ENCODE measurements at regions not wholly inside any gene's neighbourhood (a gene's known extent, or its start where the extent isn't known, plus 50 kb on each side); places are given as distances from the start of the nearest gene placed in this dataset.

DNA sequence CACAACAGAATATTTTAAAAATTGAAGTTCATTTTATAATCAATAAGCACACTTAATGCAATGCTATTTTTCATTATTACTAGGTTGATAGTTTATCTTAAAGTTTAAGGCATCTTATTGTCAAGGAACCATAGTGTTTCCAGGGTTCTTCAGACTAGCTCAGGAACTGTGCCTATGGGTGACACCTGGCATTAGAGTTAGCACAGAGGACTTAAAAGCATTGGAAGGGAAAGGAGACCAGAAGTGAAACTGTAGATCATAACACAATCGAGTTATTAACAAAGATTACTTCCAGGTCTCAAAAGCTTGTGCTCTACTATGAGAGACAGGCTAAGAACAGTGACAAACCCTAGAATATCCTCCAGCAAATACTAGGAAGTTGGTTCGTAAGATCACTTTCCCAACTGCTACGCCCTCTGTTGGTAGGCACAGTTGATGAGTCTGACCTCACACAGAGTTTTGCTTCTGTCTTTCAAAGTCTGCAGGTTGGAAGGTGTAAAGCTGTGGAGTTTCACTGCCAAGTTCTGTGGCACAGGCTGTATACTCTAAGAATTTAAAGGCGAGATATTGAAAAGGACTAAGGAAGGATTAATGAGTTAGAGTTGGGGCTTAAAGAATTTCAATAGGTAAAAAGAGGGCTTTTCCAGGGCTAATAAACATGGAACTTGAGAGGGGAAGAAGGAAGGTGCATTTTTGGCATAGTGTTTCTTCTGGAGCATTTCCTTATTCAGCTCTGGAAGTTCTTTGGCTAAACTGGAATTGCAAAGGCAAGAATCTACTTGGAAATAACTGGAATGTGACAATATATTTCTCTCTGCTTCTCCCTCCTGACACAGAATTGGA lies 531.3 kb upstream of the JAG1 start (continued):
- TF ChIP-seq, protein P1, sequence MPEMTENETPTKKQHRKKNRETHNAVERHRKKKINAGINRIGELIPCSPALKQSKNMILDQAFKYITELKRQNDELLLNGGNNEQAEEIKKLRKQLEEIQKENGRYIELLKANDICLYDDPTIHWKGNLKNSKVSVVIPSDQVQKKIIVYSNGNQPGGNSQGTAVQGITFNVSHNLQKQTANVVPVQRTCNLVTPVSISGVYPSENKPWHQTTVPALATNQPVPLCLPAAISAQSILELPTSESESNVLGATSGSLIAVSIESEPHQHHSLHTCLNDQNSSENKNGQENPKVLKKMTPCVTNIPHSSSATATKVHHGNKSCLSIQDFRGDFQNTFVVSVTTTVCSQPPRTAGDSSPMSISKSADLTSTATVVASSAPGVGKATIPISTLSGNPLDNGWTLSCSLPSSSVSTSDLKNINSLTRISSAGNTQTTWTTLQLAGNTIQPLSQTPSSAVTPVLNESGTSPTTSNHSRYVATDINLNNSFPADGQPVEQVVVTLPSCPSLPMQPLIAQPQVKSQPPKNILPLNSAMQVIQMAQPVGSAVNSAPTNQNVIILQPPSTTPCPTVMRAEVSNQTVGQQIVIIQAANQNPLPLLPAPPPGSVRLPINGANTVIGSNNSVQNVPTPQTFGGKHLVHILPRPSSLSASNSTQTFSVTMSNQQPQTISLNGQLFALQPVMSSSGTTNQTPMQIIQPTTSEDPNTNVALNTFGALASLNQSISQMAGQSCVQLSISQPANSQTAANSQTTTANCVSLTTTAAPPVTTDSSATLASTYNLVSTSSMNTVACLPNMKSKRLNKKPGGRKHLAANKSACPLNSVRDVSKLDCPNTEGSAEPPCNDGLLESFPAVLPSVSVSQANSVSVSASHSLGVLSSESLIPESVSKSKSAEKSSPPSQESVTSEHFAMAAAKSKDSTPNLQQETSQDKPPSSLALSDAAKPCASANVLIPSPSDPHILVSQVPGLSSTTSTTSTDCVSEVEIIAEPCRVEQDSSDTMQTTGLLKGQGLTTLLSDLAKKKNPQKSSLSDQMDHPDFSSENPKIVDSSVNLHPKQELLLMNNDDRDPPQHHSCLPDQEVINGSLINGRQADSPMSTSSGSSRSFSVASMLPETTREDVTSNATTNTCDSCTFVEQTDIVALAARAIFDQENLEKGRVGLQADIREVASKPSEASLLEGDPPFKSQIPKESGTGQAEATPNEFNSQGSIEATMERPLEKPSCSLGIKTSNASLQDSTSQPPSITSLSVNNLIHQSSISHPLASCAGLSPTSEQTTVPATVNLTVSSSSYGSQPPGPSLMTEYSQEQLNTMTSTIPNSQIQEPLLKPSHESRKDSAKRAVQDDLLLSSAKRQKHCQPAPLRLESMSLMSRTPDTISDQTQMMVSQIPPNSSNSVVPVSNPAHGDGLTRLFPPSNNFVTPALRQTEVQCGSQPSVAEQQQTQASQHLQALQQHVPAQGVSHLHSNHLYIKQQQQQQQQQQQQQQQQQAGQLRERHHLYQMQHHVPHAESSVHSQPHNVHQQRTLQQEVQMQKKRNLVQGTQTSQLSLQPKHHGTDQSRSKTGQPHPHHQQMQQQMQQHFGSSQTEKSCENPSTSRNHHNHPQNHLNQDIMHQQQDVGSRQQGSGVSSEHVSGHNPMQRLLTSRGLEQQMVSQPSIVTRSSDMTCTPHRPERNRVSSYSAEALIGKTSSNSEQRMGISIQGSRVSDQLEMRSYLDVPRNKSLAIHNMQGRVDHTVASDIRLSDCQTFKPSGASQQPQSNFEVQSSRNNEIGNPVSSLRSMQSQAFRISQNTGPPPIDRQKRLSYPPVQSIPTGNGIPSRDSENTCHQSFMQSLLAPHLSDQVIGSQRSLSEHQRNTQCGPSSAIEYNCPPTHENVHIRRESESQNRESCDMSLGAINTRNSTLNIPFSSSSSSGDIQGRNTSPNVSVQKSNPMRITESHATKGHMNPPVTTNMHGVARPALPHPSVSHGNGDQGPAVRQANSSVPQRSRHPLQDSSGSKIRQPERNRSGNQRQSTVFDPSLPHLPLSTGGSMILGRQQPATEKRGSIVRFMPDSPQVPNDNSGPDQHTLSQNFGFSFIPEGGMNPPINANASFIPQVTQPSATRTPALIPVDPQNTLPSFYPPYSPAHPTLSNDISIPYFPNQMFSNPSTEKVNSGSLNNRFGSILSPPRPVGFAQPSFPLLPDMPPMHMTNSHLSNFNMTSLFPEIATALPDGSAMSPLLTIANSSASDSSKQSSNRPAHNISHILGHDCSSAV (CRISPR knock-in tag; IDR thresholded peaks at IDR 0.05; ENCODE audit: borderline replicate concordance): no peak
- TF ChIP-seq, protein P2, sequence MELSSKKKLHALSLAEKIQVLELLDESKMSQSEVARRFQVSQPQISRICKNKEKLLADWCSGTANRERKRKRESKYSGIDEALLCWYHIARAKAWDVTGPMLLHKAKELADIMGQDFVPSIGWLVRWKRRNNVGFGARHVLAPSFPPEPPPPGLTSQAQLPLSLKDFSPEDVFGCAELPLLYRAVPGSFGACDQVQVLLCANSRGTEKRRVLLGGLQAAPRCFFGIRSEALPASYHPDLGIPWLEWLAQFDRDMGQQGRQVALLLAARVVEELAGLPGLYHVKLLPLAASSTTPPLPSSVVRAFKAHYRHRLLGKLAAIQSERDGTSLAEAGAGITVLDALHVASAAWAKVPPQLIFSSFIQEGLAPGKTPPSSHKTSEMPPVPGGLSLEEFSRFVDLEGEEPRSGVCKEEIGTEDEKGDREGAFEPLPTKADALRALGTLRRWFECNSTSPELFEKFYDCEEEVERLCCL (CRISPR knock-in tag; IDR thresholded peaks at IDR 0.05; ENCODE audit: borderline replicate concordance): no peak
- TF ChIP-seq, protein P3, sequence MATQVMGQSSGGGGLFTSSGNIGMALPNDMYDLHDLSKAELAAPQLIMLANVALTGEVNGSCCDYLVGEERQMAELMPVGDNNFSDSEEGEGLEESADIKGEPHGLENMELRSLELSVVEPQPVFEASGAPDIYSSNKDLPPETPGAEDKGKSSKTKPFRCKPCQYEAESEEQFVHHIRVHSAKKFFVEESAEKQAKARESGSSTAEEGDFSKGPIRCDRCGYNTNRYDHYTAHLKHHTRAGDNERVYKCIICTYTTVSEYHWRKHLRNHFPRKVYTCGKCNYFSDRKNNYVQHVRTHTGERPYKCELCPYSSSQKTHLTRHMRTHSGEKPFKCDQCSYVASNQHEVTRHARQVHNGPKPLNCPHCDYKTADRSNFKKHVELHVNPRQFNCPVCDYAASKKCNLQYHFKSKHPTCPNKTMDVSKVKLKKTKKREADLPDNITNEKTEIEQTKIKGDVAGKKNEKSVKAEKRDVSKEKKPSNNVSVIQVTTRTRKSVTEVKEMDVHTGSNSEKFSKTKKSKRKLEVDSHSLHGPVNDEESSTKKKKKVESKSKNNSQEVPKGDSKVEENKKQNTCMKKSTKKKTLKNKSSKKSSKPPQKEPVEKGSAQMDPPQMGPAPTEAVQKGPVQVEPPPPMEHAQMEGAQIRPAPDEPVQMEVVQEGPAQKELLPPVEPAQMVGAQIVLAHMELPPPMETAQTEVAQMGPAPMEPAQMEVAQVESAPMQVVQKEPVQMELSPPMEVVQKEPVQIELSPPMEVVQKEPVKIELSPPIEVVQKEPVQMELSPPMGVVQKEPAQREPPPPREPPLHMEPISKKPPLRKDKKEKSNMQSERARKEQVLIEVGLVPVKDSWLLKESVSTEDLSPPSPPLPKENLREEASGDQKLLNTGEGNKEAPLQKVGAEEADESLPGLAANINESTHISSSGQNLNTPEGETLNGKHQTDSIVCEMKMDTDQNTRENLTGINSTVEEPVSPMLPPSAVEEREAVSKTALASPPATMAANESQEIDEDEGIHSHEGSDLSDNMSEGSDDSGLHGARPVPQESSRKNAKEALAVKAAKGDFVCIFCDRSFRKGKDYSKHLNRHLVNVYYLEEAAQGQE (IDR thresholded peaks at IDR 0.05; ENCODE audit: borderline replicate concordance in 1 of 2, low read depth in 1 of 2, low read length in 2 of 2): no peak
- TF ChIP-seq AHR (CRISPR knock-in tag; IDR thresholded peaks at IDR 0.05) (no peak), ZNF350 (CRISPR knock-in tag; IDR thresholded peaks at IDR 0.05; ENCODE audit: borderline replicate concordance, low read depth) (no peak), ISX (CRISPR knock-in tag; conservative IDR thresholded peaks at IDR 0.05) (no peak), POLR2A (IDR thresholded peaks at IDR 0.05; ENCODE audit: insufficient read depth in 1 of 2, low read depth in 2 of 2, low read length in 2 of 2) (no peak), SUZ12 (IDR thresholded peaks at IDR 0.05; ENCODE audit: low read depth, low read length) (no peak), NFRKB (IDR thresholded peaks at IDR 0.05) (no peak), RBM39 (IDR thresholded peaks at IDR 0.05; ENCODE audit: low read depth, low read length, poor library complexity, severe bottlenecking) (no peak), ZNF589 (CRISPR knock-in tag; conservative IDR thresholded peaks at IDR 0.05) (no peak)
- TF ChIP-seq, protein P4, sequence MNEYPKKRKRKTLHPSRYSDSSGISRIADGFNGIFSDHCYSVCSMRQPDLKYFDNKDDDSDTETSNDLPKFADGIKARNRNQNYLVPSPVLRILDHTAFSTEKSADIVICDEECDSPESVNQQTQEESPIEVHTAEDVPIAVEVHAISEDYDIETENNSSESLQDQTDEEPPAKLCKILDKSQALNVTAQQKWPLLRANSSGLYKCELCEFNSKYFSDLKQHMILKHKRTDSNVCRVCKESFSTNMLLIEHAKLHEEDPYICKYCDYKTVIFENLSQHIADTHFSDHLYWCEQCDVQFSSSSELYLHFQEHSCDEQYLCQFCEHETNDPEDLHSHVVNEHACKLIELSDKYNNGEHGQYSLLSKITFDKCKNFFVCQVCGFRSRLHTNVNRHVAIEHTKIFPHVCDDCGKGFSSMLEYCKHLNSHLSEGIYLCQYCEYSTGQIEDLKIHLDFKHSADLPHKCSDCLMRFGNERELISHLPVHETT (CRISPR knock-in tag; conservative IDR thresholded peaks at IDR 0.05): no peak
- TF ChIP-seq, protein P5, sequence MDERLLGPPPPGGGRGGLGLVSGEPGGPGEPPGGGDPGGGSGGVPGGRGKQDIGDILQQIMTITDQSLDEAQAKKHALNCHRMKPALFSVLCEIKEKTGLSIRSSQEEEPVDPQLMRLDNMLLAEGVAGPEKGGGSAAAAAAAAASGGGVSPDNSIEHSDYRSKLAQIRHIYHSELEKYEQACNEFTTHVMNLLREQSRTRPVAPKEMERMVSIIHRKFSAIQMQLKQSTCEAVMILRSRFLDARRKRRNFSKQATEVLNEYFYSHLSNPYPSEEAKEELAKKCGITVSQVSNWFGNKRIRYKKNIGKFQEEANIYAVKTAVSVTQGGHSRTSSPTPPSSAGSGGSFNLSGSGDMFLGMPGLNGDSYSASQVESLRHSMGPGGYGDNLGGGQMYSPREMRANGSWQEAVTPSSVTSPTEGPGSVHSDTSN (CRISPR knock-in tag; IDR thresholded peaks at IDR 0.05): no peak
